ENCODE measurements at regions not wholly inside any gene's neighbourhood (a gene's known extent, or its start where the extent isn't known, plus 50 kb on each side); places are given as distances from the start of the nearest gene placed in this dataset.

GRCh38 chr17:71402661-71403141 is 718.1 kb upstream of the SOX9 start:
- TF ChIP-seq EP300 (IDR thresholded peaks at IDR 0.05) (no peak), POLR2AphosphoS5 (IDR thresholded peaks at IDR 0.05) (no peak), CTCF (IDR thresholded peaks at IDR 0.05) (no peak), POLR2A (IDR thresholded peaks at IDR 0.05) (no peak)
